Stomach (tissue), 4 donors: ENCODE measurements at regions not wholly inside any gene's neighbourhood (a gene's known extent, or its start where the extent isn't known, plus 50 kb on each side); places are given as distances from the start of the nearest gene placed in this dataset.
"Not testable (repeated sequence)": the region's sequence is repeated elsewhere in the genome, so short reads cannot be mapped to it uniquely, and the experiment has no call there.

Experiments used
- POLR2AphosphoS5 ChIP-seq, 3 donors: sonication (generic); formaldehyde crosslinking; IDR thresholded peaks; one replicate each; pipeline ENCODE4 v1.6.1; 2016; ENCODE audit warnings: antibody characterized with exemption in 3 of 3
- TF ChIP-seq, protein P1 (sequence below), 7 experiments: fragments of 450-650 bp in 4 of 7; fragments of 200-600 bp in 3 of 7; sonication (generic) in 3 of 7; IDR thresholded peaks; one replicate each; pipeline ENCODE4 v1.5.1; 2016 to 2019; ENCODE audit warnings: antibody characterized with exemption in 7 of 7, control low read depth in 2 of 7, mild to moderate bottlenecking in 1 of 7

GRCh38 chr14:48011484-48011883 lies 336.1 kb upstream of the MDGA2 start:
- TF ChIP-seq, protein P1, sequence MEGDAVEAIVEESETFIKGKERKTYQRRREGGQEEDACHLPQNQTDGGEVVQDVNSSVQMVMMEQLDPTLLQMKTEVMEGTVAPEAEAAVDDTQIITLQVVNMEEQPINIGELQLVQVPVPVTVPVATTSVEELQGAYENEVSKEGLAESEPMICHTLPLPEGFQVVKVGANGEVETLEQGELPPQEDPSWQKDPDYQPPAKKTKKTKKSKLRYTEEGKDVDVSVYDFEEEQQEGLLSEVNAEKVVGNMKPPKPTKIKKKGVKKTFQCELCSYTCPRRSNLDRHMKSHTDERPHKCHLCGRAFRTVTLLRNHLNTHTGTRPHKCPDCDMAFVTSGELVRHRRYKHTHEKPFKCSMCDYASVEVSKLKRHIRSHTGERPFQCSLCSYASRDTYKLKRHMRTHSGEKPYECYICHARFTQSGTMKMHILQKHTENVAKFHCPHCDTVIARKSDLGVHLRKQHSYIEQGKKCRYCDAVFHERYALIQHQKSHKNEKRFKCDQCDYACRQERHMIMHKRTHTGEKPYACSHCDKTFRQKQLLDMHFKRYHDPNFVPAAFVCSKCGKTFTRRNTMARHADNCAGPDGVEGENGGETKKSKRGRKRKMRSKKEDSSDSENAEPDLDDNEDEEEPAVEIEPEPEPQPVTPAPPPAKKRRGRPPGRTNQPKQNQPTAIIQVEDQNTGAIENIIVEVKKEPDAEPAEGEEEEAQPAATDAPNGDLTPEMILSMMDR (IDR thresholded peaks at IDR 0.05): not testable (repeated sequence)
- not testable (repeated sequence) for TF ChIP-seq POLR2AphosphoS5 (IDR thresholded peaks at IDR 0.05)
